ENCODE measurements at regions not wholly inside any gene's neighbourhood (a gene's known extent, or its start where the extent isn't known, plus 50 kb on each side); places are given as distances from the start of the nearest gene placed in this dataset.
"Not testable (repeated sequence)": the region's sequence is repeated elsewhere in the genome, so short reads cannot be mapped to it uniquely, and the experiment has no call there.

GRCh38 chr15:62904041-62904910, 138.3 kb upstream of the TPM1 start:
- Histone ChIP-seq H3K27ac (replicated peaks) (no peak overlapping the region), H3K27me3 (ENCODE audit: insufficient read depth, poor library complexity, severe bottlenecking) (peaks cover 9% of the 10 kb centered on the region), H3K4me3 (replicated peaks; ENCODE audit: insufficient read depth, low read length) (no peak overlapping the region)
- TF ChIP-seq CTCF (IDR thresholded peaks at IDR 0.05; ENCODE audit: insufficient read depth, low read length) (no peak), POLR2AphosphoS5 (IDR thresholded peaks at IDR 0.05; ENCODE audit: low read depth) (no peak), SPI1 (IDR thresholded peaks at IDR 0.05; ENCODE audit: borderline replicate concordance, low read depth) (no peak), REST (IDR thresholded peaks at IDR 0.05; ENCODE audit: insufficient replicate concordance, low read depth) (no peak), GABPA (IDR thresholded peaks at IDR 0.05; ENCODE audit: low read depth) (no peak)
- no peak for DNase-seq (ENCODE audit: low read depth in 1 of 2, low spot score in 1 of 2)

GRCh38 chr15:62906627-62907026, 135.9 kb upstream of the TPM1 start:
- no peak for DNase-seq (ENCODE audit: low read depth in 1 of 2, low spot score in 1 of 2)
- H3K27ac ChIP-seq (replicated peaks), result no peak overlapping the region
- no peak for TF ChIP-seq POLR2AphosphoS5 (IDR thresholded peaks at IDR 0.05; ENCODE audit: low read depth)
- no peak for TF ChIP-seq CTCF (IDR thresholded peaks at IDR 0.05; ENCODE audit: insufficient read depth, low read length)
- no peak for TF ChIP-seq SPI1 (IDR thresholded peaks at IDR 0.05; ENCODE audit: borderline replicate concordance, low read depth)
- no peak for TF ChIP-seq GABPA (IDR thresholded peaks at IDR 0.05; ENCODE audit: low read depth)
- no peak for TF ChIP-seq REST (IDR thresholded peaks at IDR 0.05; ENCODE audit: insufficient replicate concordance, low read depth)
- peaks cover 9% of the 10 kb centered on the region for H3K27me3 ChIP-seq (ENCODE audit: insufficient read depth, poor library complexity, severe bottlenecking)
- no peak overlapping the region for H3K4me3 ChIP-seq (replicated peaks; ENCODE audit: insufficient read depth, low read length)

- Histone ChIP-seq H3K4me3 (replicated peaks; ENCODE audit: insufficient read depth, low read length) (no peak overlapping the region), H3K27ac (replicated peaks) (no peak overlapping the region), H3K27me3 (ENCODE audit: insufficient read depth, poor library complexity, severe bottlenecking) (peaks cover 9% of the 10 kb centered on the region)
- TF ChIP-seq POLR2AphosphoS5 (IDR thresholded peaks at IDR 0.05; ENCODE audit: low read depth), result no peak
- no peak for TF ChIP-seq SPI1 (IDR thresholded peaks at IDR 0.05; ENCODE audit: borderline replicate concordance, low read depth)
- no peak for TF ChIP-seq GABPA (IDR thresholded peaks at IDR 0.05; ENCODE audit: low read depth)
- no peak for TF ChIP-seq CTCF (IDR thresholded peaks at IDR 0.05; ENCODE audit: insufficient read depth, low read length)
- no peak for TF ChIP-seq REST (IDR thresholded peaks at IDR 0.05; ENCODE audit: insufficient replicate concordance, low read depth)
- no peak for DNase-seq (ENCODE audit: low read depth in 1 of 2, low spot score in 1 of 2)
Measured at GRCh38 chr15:62907275-62907674, 135.3 kb upstream of the TPM1 start.

GRCh38 chr15:62908341-62908740, 134.2 kb upstream of the TPM1 start:
- not testable (repeated sequence) for H3K27me3 ChIP-seq (ENCODE audit: insufficient read depth, poor library complexity, severe bottlenecking); H3K27ac ChIP-seq (replicated peaks); H3K4me3 ChIP-seq (replicated peaks; ENCODE audit: insufficient read depth, low read length); DNase-seq (ENCODE audit: low read depth in 1 of 2, low spot score in 1 of 2)
